HCT116 (cell line): ENCODE measurements at regions not wholly inside any gene's neighbourhood (a gene's known extent, or its start where the extent isn't known, plus 50 kb on each side); places are given as distances from the start of the nearest gene placed in this dataset.

Experiments
- CTCF ChIP-seq, 3 experiments: fragments of 200-600 bp in 1 of 3; sonication (generic) in 1 of 3; IDR thresholded peaks in 2 of 3; conservative IDR thresholded peaks in 1 of 3; 2 replicates each; pipeline ENCODE4 v1.5.1; 2012 to 2017; ENCODE audit warnings: low read depth in 2 of 3, low read length in 2 of 3, antibody characterized with exemption in 1 of 3, borderline replicate concordance in 1 of 3, control low read depth in 1 of 3, mild to moderate bottlenecking in 1 of 3, mixed read lengths in 1 of 3, mixed run types in 1 of 3, moderate library complexity in 1 of 3; ENCODE audit not compliant: insufficient read depth in 1 of 3
- EZH2 ChIP-seq: fragments of 200-600 bp; sonication (generic); IDR thresholded peaks from 2 replicates; pipeline ENCODE4 v1.6.1; 2017; ENCODE audit warnings: antibody characterized with exemption, mixed run types

- TF ChIP-seq CTCF (IDR thresholded peaks at IDR 0.05 in 2 of 3, conservative IDR thresholded peaks at IDR 0.05 in 1 of 3; ENCODE audit: borderline replicate concordance in 1 of 3, insufficient read depth in 1 of 3, low read depth in 2 of 3, low read length in 2 of 3) (no peak), EZH2 (no peak)
Observed at GRCh38 chr6:21872749-21873148, 279.2 kb downstream of the SOX4 start.
